DOHH2 (cell line): ENCODE measurements at regions not wholly inside any gene's neighbourhood (a gene's known extent, or its start where the extent isn't known, plus 50 kb on each side); places are given as distances from the start of the nearest gene placed in this dataset.

Source experiments
- H3F3A ChIP-seq: fragments of 200-600 bp; sonication (generic), shearing (Covaris generic); 2 replicates; pipeline ENCODE4 v1.6.0; 2016; ENCODE audit warnings: antibody characterized with exemption, mild to moderate bottlenecking; ENCODE audit not compliant: control insufficient read depth, insufficient read depth
- H3K27ac ChIP-seq: fragments of 200-600 bp; sonication (generic); 2 replicates; pipeline ENCODE4 v1.5.1; 2014; ENCODE audit warnings: low read depth, mild to moderate bottlenecking, low read length, moderate library complexity
- H3K27me3 ChIP-seq: fragments of 200-600 bp; sonication (generic); 2 replicates; pipeline ENCODE4 v1.6.1; 2014; ENCODE audit warnings: mild to moderate bottlenecking, low read length, mixed read lengths; ENCODE audit not compliant: control insufficient read depth
- H3K36me3 ChIP-seq: fragments of 200-600 bp; sonication (generic); 2 replicates; pipeline ENCODE4 v1.6.1; 2014; ENCODE audit warnings: mild to moderate bottlenecking, low read length, moderate library complexity, mixed read lengths; ENCODE audit not compliant: control insufficient read depth
- H3K4me1 ChIP-seq: fragments of 200-600 bp; sonication (generic); 2 replicates; pipeline ENCODE4 v1.6.1; 2014; ENCODE audit warnings: mild to moderate bottlenecking, low read length, mixed read lengths; ENCODE audit not compliant: control insufficient read depth
- H3K4me2 ChIP-seq: fragments of 200-600 bp; sonication (generic); 2 replicates; pipeline ENCODE4 v1.6.0; 2014; ENCODE audit warnings: mild to moderate bottlenecking, low read length, moderate library complexity
- H3K4me3 ChIP-seq: fragments of 200-600 bp; sonication (generic); 2 replicates; pipeline ENCODE4 v1.5.1; 2014; ENCODE audit warnings: mild to moderate bottlenecking, low read length, mixed read lengths
- H3K79me2 ChIP-seq: fragments of 200-600 bp; sonication (generic); 2 replicates; pipeline ENCODE4 v1.6.1; 2014; ENCODE audit warnings: mild to moderate bottlenecking, low read length, mixed read lengths; ENCODE audit not compliant: control insufficient read depth
- H3K9me2 ChIP-seq: fragments of 200-600 bp; sonication (generic); replicated peaks from 2 replicates; pipeline ENCODE4 v1.6.1; 2014; ENCODE audit warnings: mild to moderate bottlenecking, low read length, mixed read lengths; ENCODE audit not compliant: control insufficient read depth
- H3K9me3 ChIP-seq: fragments of 200-600 bp; sonication (generic); 2 replicates; pipeline ENCODE4 v1.6.1; 2014; ENCODE audit warnings: antibody characterized with exemption, low read length, mixed read lengths; ENCODE audit not compliant: control insufficient read depth, insufficient read depth
- H4K20me1 ChIP-seq: fragments of 200-600 bp; sonication (generic); 2 replicates; pipeline ENCODE4 v1.6.0; 2014; ENCODE audit warnings: low read depth, mild to moderate bottlenecking, antibody characterized with exemption, low read length, moderate library complexity; ENCODE audit not compliant: control insufficient read depth, insufficient read depth
- CTCF ChIP-seq: fragments of 200-600 bp; sonication (generic); IDR thresholded peaks from one replicate; pipeline ENCODE4 v1.5.1; 2014; ENCODE audit warnings: antibody characterized with exemption, mild to moderate bottlenecking, low read depth, low read length; ENCODE audit not compliant: poor library complexity, severe bottlenecking
- EZH2phosphoT487 ChIP-seq: fragments of 200-600 bp; sonication (generic); IDR thresholded peaks from 2 replicates; pipeline ENCODE4 v1.6.1; 2017; ENCODE audit warnings: borderline replicate concordance, mild to moderate bottlenecking, antibody characterized with exemption, low read length, moderate library complexity, mixed read lengths

GRCh38 chr6:50264995-50265571 lies 215.4 kb upstream of the DEFB112 start:
- no peaks in the 10 kb centered on the region for H3K36me3 ChIP-seq
- H4K20me1 ChIP-seq, result no peaks in the 10 kb centered on the region
- no peaks in the 10 kb centered on the region for H3F3A ChIP-seq
- H3K27ac ChIP-seq, result no peak overlapping the region
- H3K4me3 ChIP-seq, result no peak overlapping the region
- no peaks in the 10 kb centered on the region for H3K9me3 ChIP-seq
- H3K4me1 ChIP-seq, result no peaks in the 10 kb centered on the region
- TF ChIP-seq EZH2phosphoT487 (no peak), CTCF (peak; percentile 37)
- H3K79me2 ChIP-seq, result no peaks in the 10 kb centered on the region
- H3K4me2 ChIP-seq, result no peak overlapping the region
- H3K27me3 ChIP-seq, result no peaks in the 10 kb centered on the region
- H3K9me2 ChIP-seq, result no peaks in the 10 kb centered on the region

GRCh38 chr6:50270415-50270814 lies 220.7 kb upstream of the DEFB112 start:
- Histone ChIP-seq H3K9me3 (no peaks in the 10 kb centered on the region), H3K4me1 (no peaks in the 10 kb centered on the region), H3F3A (no peaks in the 10 kb centered on the region), H4K20me1 (no peaks in the 10 kb centered on the region), H3K36me3 (no peaks in the 10 kb centered on the region), H3K4me3 (no peak overlapping the region), H3K27ac (no peak overlapping the region), H3K27me3 (no peaks in the 10 kb centered on the region), H3K9me2 (no peaks in the 10 kb centered on the region), H3K4me2 (no peak overlapping the region), H3K79me2 (no peaks in the 10 kb centered on the region)
- no peak for TF ChIP-seq CTCF
- no peak for TF ChIP-seq EZH2phosphoT487

- H3K4me3 ChIP-seq, result no peak overlapping the region
- H3F3A ChIP-seq, result no peaks in the 10 kb centered on the region
- no peaks in the 10 kb centered on the region for H3K36me3 ChIP-seq
- no peak for TF ChIP-seq EZH2phosphoT487
- TF ChIP-seq CTCF, result no peak
- H3K79me2 ChIP-seq, result no peaks in the 10 kb centered on the region
- H3K9me2 ChIP-seq, result no peaks in the 10 kb centered on the region
- H3K4me1 ChIP-seq, result no peaks in the 10 kb centered on the region
- no peaks in the 10 kb centered on the region for H3K9me3 ChIP-seq
- no peak overlapping the region for H3K27ac ChIP-seq
- no peak overlapping the region for H3K4me2 ChIP-seq
- no peaks in the 10 kb centered on the region for H4K20me1 ChIP-seq
- H3K27me3 ChIP-seq, result no peaks in the 10 kb centered on the region
Measured at GRCh38 chr6:50271266-50271665, 221.5 kb upstream of the DEFB112 start.

DNA sequence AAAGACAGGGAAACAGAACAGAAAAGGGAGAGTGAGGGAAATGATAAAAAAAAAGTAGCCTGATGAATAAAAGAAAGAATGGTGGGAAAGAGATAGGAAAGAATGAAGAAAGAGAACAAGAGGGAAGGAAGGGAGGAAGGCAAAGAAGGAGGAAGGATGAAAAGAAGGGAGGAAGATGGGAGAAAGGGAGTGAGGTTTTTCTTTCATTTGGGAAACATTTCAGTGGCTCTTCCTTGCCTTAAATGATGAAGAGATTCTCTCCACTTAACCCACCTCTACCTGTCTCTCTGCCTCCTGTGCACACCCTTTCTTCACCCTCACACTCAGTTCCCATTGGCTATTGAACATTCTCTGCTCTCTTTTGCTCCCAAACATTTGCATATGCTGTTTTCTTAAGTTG lies 222.1 kb upstream of the DEFB112 start:
- no peaks in the 10 kb centered on the region for H3K9me3 ChIP-seq
- no peaks in the 10 kb centered on the region for H3K36me3 ChIP-seq
- H3K27ac ChIP-seq, result no peak overlapping the region
- H3K9me2 ChIP-seq, result no peaks in the 10 kb centered on the region
- no peaks in the 10 kb centered on the region for H3F3A ChIP-seq
- H4K20me1 ChIP-seq, result no peaks in the 10 kb centered on the region
- no peaks in the 10 kb centered on the region for H3K79me2 ChIP-seq
- H3K27me3 ChIP-seq, result no peaks in the 10 kb centered on the region
- no peaks in the 10 kb centered on the region for H3K4me1 ChIP-seq
- no peak overlapping the region for H3K4me3 ChIP-seq
- no peak for TF ChIP-seq CTCF
- no peak for TF ChIP-seq EZH2phosphoT487
- no peak overlapping the region for H3K4me2 ChIP-seq
